Endodermal cell (in vitro differentiated cells): ENCODE measurements at regions not wholly inside any gene's neighbourhood (a gene's known extent, or its start where the extent isn't known, plus 50 kb on each side); places are given as distances from the start of the nearest gene placed in this dataset.

Experiments
- DNase-seq: peaks from one replicate; pipeline ENCODE4 v3.0.0-alpha.2; 2017
- H3K27ac ChIP-seq: 2 replicates; pipeline ENCODE4 v1.5.1; 2013; ENCODE audit warnings: mild to moderate bottlenecking, low read depth, low read length, moderate library complexity
- H3K27me3 ChIP-seq: 2 replicates; pipeline ENCODE4 v1.6.1; 2013; ENCODE audit warnings: mild to moderate bottlenecking, low read length, moderate library complexity; ENCODE audit not compliant: insufficient read depth, control insufficient read depth, poor library complexity, severe bottlenecking
- H3K36me3 ChIP-seq: 2 replicates; pipeline ENCODE4 v1.7.0; 2013; ENCODE audit warnings: mild to moderate bottlenecking, low read length, moderate library complexity; ENCODE audit not compliant: control insufficient read depth, insufficient read depth
- H3K4me1 ChIP-seq: one replicate; pipeline ENCODE4 v1.7.0; 2013; ENCODE audit warnings: low read length; ENCODE audit not compliant: control insufficient read depth, insufficient read depth
- H3K4me3 ChIP-seq: 2 replicates; pipeline ENCODE4 v1.5.1; 2013; ENCODE audit warnings: mild to moderate bottlenecking, low read length, moderate library complexity
- H3K9ac ChIP-seq: 2 replicates; pipeline ENCODE4 v1.6.1; 2013; ENCODE audit warnings: mild to moderate bottlenecking, low read length, moderate library complexity; ENCODE audit not compliant: poor library complexity, severe bottlenecking; ENCODE audit errors: extremely low read depth
- H3K9me3 ChIP-seq: 2 replicates; pipeline ENCODE4 v1.6.1; 2013; ENCODE audit warnings: mild to moderate bottlenecking, low read length, moderate library complexity; ENCODE audit not compliant: control insufficient read depth
- H3K27ac Mint-ChIP-seq: 2 replicates; pipeline ENCODE4 v1.8.0; 2020; ENCODE audit warnings: mixed read lengths
- H3K27me3 Mint-ChIP-seq: 2 replicates; pipeline ENCODE4 v1.8.0; 2021; ENCODE audit warnings: mild to moderate bottlenecking, mixed read lengths; ENCODE audit not compliant: insufficient read depth
- H3K36me3 Mint-ChIP-seq: 2 replicates; pipeline ENCODE4 v1.8.0; 2020; ENCODE audit warnings: low read depth, mixed read lengths
- H3K4me1 Mint-ChIP-seq: 2 replicates; pipeline ENCODE4 v1.8.0; 2020; ENCODE audit warnings: mixed read lengths
- H3K4me3 Mint-ChIP-seq: 2 replicates; pipeline ENCODE4 v1.8.0; 2020; ENCODE audit warnings: mild to moderate bottlenecking, moderate library complexity, mixed read lengths
- H3K9me3 Mint-ChIP-seq: 2 replicates; pipeline ENCODE4 v1.8.0; 2020; ENCODE audit warnings: mild to moderate bottlenecking, mixed read lengths
- WGBS, 2 experiments: methylation state at CpG; one replicate each; pipeline versions ENCODE4 v1.1.5 to v1.1.7; 2013; ENCODE audit warnings: missing lambda C conversion rate in 2 of 2, mixed read lengths in 1 of 2; ENCODE audit not compliant: insufficient coverage in 1 of 2, insufficient read length in 1 of 2; 5-methylcytosine and 5-hydroxymethylcytosine counted together
- TF ChIP-seq, protein P1 (sequence below): fragments of 200-600 bp; sonication (generic); conservative IDR thresholded peaks from 2 replicates; pipeline ENCODE4 v1.5.0; 2021; ENCODE audit warnings: antibody characterized with exemption, mild to moderate bottlenecking

DNA sequence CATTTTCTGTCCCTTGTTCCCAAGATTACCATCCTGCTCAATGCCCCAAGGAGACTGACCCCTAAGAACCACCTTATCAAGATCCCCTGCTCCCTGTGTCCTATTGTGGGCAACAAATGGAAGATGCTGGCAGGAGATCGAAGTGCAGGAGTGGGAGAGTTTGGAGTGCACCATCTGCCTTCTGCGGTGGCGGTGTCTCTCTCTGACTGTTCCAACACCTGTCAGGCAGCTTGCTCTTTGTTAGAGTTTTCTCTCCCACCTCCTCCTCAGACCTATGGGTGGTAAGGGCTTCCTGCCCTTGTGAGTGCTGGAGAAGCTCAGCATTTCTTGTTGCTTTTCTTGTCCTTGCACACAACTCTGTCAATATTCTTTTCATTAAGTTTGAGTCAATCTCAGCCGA, 64.1 kb upstream of the SPHKAP start:
- no peaks in the 10 kb centered on the region for H3K4me1 ChIP-seq

DNA sequence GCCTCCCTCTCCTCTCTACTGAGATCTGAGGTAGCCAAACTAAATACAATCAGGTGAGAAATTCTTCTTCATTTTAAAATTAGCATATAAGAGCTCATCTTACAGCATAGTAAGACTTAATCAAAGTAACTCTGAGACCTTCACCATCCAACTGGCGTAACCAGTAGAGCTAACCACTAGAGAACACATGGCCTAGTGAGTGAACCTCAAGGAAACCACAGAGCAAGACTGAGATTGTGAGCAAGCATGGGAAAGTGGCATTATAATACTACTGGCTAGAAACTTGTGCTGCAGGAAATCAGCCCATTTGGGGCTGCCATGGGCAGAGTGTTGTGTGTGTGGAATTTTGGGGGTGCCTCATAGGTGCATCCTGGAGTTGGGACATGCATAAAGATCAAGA, 61.1 kb upstream of the SPHKAP start:
- Histone ChIP-seq H3K36me3 (no peaks in the 10 kb centered on the region), H3K4me1 (no peaks in the 10 kb centered on the region), H3K9ac (no peak overlapping the region), H3K27me3 (no peaks in the 10 kb centered on the region), H3K4me3 (no peak overlapping the region), H3K9me3 (no peaks in the 10 kb centered on the region), H3K27ac (no peak overlapping the region)
- no peak overlapping the region for H3K27ac Mint-ChIP-seq
- H3K9me3 Mint-ChIP-seq = peaks cover 2% of the 10 kb centered on the region
- TF ChIP-seq, protein P1, sequence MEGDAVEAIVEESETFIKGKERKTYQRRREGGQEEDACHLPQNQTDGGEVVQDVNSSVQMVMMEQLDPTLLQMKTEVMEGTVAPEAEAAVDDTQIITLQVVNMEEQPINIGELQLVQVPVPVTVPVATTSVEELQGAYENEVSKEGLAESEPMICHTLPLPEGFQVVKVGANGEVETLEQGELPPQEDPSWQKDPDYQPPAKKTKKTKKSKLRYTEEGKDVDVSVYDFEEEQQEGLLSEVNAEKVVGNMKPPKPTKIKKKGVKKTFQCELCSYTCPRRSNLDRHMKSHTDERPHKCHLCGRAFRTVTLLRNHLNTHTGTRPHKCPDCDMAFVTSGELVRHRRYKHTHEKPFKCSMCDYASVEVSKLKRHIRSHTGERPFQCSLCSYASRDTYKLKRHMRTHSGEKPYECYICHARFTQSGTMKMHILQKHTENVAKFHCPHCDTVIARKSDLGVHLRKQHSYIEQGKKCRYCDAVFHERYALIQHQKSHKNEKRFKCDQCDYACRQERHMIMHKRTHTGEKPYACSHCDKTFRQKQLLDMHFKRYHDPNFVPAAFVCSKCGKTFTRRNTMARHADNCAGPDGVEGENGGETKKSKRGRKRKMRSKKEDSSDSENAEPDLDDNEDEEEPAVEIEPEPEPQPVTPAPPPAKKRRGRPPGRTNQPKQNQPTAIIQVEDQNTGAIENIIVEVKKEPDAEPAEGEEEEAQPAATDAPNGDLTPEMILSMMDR = no peak
- H3K4me3 Mint-ChIP-seq = no peak overlapping the region
- no peak for DNase-seq
- H3K27me3 Mint-ChIP-seq = no peaks in the 10 kb centered on the region
- WGBS, 2 experiments = 78 to 100% methylated on average over 1 of the region's 1 CpG
- peaks cover 3% of the 10 kb centered on the region for H3K4me1 Mint-ChIP-seq
- H3K36me3 Mint-ChIP-seq = no peaks in the 10 kb centered on the region

More for the DNA sequence above, 64.1 kb upstream of the SPHKAP start:
- WGBS, 2 experiments = 89 to 94% methylated on average over 1 to 4 of the region's 4 CpGs
- H3K36me3 Mint-ChIP-seq = no peaks in the 10 kb centered on the region
- TF ChIP-seq, protein P1 = no peak
- no peak for DNase-seq
- H3K4me1 Mint-ChIP-seq = peaks cover 3% of the 10 kb centered on the region
- H3K4me3 ChIP-seq = no peak overlapping the region
- no peak overlapping the region for H3K4me3 Mint-ChIP-seq
- no peak overlapping the region for H3K27ac ChIP-seq
- H3K27me3 Mint-ChIP-seq = no peaks in the 10 kb centered on the region
- H3K9me3 ChIP-seq = no peaks in the 10 kb centered on the region
- H3K9ac ChIP-seq = no peak overlapping the region
- no peaks in the 10 kb centered on the region for H3K36me3 ChIP-seq
- no peaks in the 10 kb centered on the region for H3K27me3 ChIP-seq
- no peak overlapping the region for H3K27ac Mint-ChIP-seq
- no peaks in the 10 kb centered on the region for H3K9me3 Mint-ChIP-seq

DNA sequence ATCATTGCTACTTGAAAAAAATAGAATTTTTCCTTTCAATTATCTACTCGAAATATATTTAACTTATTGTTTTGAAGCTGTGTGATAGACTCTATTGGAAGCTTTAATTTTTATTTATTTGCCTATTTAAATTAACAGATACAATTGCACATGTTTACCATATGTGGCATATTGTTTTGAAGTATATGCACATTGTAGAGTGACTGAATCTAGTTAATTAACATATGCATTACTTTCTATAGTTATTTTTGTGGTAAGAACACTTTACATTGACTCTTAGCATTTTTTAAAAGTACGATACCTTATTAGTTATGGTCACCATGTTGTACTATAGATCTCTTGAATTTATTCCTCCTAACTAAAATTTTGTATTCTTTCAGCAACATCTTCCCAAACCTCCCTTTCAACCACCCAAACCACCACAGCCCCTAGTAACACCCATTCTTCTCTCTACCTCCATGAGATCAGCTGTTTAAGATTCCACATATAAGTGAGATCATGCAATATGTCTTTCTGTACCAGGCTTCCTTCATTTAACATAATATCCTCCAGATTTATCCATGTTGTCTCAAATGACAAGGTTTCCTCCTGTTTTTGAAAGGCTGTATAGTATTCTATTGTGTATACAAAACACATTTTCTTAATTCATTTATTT, 58.5 kb upstream of the SPHKAP start:
- Mint-ChIP-seq H3K4me1 (peaks cover 3% of the 10 kb centered on the region), H3K27ac (no peak overlapping the region), H3K9me3 (peaks cover 2% of the 10 kb centered on the region), H3K27me3 (no peaks in the 10 kb centered on the region), H3K36me3 (no peaks in the 10 kb centered on the region), H3K4me3 (no peak overlapping the region)
- Histone ChIP-seq H3K4me1 (no peaks in the 10 kb centered on the region), H3K4me3 (no peak overlapping the region), H3K27me3 (no peaks in the 10 kb centered on the region), H3K36me3 (no peaks in the 10 kb centered on the region), H3K9me3 (no peaks in the 10 kb centered on the region), H3K9ac (no peak overlapping the region), H3K27ac (no peak overlapping the region)
- DNase-seq = no peak
- 100% methylated on average over 1 of the region's 2 CpGs; no CpG with 5 or more reads in 1 of the 2 experiments for WGBS, 2 experiments
- TF ChIP-seq, protein P1 = no peak
